HG03575 (cell line): ENCODE measurements at regions not wholly inside any gene's neighbourhood (a gene's known extent, or its start where the extent isn't known, plus 50 kb on each side); places are given as distances from the start of the nearest gene placed in this dataset.

Experiments
- ATAC-seq: cut with Tn5 transposase; IDR thresholded peaks from one replicate; pipeline ENCODE4 v1.9.1; 2021; ENCODE audit not compliant: unreplicated experiment, insufficient number of reproducible peaks, low FRiP score; ENCODE audit errors: extremely low read depth

DNA sequence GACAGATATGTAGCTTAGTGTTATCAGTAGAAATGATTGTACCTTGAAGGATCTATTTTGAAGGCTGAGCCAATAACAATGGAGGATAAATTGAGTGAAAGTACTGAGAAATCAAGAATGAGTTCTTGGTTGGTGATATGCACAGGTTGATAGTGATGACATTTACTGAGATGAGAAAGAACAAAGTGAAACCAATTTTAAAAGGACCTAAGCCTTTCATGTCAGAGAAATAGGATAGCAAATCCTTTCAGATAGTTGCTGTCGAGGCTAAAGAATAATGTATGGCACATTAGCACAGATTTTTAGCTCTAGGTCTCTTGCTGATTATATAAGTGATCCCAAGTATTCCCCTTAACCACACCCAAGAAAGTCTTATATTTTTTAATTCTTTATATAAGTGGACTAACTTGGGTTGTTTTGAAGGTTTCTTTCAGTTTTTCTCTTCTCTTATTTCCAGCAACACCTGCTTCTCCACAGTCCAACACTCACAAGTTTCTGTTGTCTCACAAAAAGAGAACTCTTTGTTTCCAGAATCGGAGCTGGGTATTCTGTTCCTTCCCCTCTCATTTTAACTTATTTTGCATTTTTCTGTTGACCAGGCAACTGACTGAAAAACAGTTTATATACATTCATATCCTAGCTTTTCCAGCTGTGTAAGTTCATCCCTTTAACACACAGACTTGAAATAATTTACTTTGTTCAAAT is 286.9 kb upstream of the ATP10B start:
- ATAC-seq: no peak

DNA sequence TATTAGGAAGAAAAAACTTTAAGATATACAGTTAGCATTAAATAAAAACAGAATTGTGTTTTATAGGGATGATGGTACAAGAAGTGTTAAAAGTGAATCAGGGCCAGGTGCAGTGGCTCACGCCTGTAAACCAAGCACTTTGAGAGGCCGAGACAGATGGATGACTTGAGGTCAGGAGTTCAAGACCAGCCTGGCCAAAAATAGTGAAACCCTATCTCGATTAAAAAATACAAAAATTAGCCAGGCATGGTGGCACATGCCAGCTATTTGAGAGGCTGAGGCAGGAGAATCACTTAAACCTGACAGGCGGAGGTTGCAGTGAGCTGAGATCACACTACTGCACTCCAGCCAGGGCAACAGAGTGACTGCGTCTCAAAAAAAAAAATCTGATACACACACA is 282.9 kb upstream of the ATP10B start:
- no peak for ATAC-seq

GRCh38 chr5:161134083-161134482 is 282.1 kb upstream of the ATP10B start:
- no peak for ATAC-seq

DNA sequence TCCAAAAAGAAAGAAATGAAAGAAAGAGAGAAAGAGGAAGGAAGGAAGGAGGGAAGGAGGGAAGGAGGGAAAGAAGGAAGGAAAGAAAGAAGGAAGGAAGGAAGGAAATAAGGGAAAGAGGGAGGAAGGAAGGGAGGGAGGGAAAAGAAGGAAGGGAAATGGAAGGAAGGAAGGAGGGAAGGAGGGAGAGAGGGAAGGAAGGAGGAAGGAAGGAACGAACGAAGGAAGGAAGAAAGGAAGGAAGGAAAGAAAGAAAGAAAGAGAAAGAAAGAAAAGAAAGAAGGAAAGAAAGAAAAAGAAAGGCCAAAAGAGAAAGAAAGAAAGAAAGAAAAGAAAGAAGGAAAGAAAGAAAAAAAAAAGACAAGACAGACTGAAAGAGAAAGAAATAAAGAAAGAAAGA is 263.9 kb upstream of the ATP10B start:
- no peak for ATAC-seq

- no peak for ATAC-seq
Measured at GRCh38 chr5:161112371-161112770, 260.4 kb upstream of the ATP10B start.

DNA sequence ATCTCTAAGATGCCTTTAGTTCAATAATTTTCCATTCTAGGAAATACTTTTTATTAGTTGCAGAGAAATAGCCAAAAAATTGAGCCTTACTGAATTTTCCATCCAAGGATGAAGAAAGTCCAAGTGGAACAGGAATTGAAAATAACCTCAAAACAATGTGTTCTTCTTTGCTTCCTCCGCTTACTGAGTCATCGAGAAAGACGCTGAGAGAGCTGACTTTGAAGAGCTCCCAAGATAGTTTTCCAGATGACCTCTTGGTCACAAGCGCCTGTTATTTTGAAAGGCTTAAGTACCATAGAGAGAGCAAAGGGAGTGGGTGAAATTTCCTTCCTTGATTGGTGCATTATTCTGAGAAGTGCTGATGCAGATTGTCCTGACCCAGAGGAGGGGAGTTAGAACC is 253.5 kb upstream of the ATP10B start:
- ATAC-seq: no peak

GRCh38 chr5:161098516-161098915 is 246.5 kb upstream of the ATP10B start:
- no peak for ATAC-seq

DNA sequence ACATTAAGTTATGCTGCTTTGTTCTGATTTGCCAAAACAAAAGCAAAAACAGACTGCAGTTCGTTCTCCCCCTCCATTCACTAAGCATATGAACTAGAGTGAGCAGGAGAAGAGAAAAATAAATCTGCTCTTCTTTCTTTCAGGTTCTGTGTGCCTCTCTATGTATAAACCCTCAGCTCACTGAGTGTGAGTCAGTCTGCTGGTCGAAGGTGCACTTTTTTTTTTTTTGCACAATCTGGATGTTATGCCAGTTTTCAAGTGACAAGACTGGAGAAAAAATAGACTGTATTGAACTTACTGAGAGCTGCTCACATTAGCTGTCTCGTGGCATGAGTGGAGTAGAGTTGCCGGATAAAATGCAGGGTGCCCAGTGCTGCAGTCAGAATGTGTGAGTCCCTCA is 244.6 kb upstream of the ATP10B start:
- no peak for ATAC-seq

DNA sequence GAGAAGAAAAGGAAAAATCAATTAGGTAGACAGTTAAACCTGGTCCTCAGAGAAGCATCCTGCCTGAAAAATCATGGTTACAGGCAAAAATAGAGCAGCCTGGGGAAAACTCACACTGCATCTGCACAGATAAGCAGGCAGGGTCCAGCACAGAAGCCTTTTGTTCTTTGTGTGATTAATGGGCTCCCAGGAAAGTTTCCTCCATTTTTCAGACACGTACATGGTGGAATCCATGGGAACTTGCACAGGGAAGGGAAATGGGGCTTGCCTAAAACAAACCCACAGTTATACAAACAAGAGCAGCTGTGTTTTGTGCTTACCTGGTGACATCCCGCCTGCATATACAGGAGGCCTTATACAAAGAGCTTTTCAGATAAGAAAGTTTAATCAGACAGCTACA is 243.9 kb upstream of the ATP10B start:
- ATAC-seq: no peak

DNA sequence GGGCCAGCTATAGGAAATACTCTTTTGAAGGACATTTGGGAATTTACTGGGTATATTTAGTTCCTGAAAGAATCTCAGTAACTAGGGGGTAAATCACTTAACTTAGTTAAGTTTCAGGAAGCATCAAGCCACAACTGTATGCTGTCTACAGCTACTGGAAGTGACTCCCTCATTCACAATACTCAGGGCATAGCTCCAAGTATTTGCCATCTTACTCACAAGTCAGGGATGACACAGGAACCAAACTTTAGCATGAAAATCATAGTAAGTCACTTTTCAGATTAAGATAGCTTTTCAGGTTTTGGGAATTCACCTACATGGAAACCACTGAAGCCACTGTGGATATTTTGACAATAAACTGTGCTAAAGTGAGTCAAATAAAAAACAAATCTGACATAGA is 242.4 kb upstream of the ATP10B start:
- no peak for ATAC-seq

DNA sequence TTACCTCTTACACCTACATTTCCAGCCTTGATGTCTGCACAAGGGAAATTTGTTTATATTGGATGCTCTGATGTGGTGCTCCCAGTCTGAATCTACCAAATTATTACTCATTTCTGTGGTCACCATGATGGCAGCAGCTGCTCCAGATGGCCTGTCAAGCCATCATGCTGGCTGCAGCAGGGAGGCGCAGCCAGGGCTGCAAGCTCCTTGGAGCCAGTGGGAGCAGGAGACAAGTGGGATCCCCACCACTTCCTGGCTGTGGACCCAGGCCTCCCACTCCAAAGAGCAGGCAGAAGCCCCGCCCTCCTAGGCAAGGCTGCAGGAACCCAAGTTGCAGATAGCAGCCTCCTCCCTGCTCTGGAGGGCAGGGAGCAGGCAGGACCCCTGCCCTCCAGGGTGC is 241.1 kb upstream of the ATP10B start:
- ATAC-seq: no peak

DNA sequence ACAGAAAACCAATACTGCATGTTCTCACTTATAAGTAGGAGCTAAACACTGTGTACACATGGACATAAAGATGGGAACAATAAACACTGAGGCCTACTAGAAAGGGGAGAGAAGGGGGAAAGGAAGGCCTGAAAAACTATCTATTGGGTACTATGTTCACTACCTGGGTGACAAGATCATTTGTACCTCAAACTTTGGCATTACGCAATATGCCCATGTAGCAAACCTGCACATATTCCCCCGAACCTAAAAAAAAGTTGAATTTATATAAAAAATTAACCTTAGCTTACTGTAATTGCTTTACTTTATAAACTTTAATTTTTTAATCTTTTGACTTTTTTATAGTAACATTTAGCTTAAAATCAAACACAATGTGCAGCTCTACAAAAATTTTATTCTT is 237.6 kb upstream of the ATP10B start:
- ATAC-seq: no peak

GRCh38 chr5:161086461-161086860 is 234.4 kb upstream of the ATP10B start:
- ATAC-seq: no peak

DNA sequence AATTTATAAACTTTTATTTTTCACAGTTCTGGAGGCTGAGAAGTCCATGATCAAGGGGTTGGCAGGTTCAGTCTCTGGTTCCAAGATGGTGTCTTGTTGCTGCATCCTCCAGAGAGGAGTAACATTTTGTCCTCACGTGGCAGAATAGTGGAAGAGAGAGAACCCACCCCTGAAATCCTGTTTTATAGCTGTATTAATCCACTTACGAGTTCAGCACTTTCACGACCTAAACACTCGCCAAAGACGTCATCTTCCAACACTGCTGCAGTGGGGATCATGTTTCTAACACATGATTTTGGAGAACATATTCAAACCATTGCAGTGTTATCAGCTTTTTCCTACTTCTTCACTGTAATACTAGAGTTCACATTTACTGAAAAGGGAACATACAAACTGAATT is 233.0 kb upstream of the ATP10B start:
- ATAC-seq: no peak

DNA sequence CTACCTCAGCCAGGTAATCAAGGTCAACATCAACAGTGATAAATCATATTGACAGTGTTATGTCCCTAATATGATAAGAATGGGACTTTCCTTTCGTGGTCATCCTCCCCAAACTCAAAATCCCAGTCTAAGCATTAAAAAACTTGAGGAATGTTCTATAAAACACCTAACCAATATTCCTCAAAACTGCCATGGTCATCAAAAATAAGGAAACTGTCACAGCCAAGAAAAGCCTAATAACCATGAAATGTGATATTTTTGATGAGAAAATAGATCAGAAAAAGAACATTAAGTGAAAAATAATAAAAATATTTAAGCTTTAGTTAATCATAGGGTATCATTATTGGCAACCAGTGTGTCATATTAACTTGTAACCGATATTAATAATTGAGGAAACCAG is 232.1 kb upstream of the ATP10B start:
- no peak for ATAC-seq

DNA sequence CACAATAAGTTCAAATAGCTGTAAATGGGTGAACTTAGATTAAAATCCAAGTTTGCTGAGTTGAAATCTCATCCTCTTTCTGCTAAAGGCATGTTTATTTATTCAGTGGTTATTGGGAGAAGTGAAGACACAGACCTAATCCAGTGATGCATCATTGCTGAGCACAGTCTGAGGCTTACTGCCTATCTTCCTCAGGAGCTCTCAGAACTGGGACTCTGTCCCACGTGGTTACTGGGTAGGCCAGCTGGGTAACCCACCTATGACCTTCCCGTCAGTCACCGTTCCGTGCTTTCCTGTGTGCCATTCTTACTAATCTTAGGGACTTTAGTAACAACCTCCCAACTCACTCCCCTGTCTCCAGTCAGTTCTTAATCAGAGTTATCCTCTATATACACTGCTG is 226.8 kb upstream of the ATP10B start:
- ATAC-seq: no peak

DNA sequence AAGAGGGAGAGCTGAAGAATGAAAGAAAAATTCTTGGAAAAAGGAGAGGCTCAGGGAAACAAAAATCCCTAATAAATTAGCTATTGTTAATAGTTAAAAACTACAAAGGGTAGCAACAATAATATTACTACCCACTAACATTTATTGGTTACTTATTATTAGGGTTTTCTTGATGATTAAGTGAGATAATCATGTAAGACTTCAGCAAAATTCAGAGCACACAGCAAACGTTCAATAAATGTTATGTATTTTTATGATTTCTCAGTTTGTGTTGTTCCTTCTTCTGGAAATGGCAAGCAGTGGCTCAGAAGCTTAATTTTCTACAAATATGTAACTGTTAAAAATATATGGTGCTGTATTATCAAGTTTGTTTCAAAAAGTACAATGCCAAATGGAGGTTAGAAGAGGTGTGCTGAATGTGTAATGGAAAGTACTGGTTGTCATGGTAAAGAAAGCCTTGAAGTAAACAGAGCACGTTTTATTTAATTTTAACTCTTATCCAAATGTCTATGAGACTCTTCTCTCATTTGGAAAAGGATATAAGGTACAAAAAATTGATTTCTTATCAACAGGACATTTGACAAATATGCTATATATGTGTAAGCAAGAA is 226.0 kb upstream of the ATP10B start:
- ATAC-seq: no peak

DNA sequence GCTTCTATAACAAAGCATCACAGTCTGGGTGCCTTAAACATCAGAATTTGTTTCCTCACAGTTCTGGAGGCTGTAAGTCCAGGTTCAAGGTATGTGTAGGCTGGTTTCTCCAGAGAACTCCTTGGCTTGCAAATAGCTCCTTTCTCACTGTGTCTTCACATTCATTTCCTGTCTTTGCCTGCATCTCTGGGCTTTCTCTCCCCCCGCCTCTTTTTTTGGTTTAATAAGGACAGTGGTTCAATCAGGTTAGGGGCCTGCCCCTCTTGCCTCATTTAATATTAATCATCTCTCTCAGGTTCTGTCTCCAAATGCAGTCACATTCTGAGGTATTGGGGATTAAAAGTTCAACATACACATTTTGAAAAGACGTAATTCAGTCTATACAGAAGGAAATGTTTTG is 225.5 kb upstream of the ATP10B start:
- no peak for ATAC-seq

DNA sequence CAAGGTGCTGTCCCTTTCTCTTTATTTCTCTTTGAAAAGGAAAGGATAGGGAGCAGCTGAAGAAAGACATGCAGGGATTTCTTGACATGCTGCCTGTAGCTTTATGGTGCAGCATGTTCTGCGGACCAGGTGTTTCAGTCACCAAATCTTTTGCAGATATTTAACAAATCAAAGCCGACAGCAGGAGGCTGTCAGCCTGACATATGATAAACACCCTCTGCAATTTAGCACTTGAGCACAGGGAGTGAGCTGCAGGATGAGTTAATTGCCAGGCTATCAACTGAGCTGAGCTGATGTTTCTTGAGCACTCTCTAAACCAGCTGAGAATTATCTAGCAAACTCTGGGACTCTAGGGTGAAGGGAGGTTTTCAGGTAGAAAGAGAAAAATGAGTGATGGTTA is 212.8 kb upstream of the ATP10B start:
- ATAC-seq: no peak

DNA sequence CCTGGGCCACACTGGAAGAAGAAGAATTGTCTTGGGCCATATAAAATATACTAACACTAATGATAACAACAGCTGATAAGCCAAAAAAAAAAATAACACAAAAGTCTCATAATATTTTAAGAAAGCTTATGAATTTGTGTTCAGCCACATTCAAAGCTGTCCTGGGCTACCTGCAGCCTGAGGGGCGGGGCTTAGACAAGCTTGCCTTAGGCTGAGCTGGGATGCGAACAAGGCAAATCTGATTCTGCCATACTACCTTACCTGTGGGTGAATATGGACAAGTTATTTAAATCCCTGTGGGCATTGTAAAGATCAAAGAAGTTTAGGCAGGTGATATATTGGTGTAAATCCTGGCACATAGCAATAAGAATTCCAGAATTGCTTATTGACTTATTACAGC is 212.3 kb upstream of the ATP10B start:
- no peak for ATAC-seq

DNA sequence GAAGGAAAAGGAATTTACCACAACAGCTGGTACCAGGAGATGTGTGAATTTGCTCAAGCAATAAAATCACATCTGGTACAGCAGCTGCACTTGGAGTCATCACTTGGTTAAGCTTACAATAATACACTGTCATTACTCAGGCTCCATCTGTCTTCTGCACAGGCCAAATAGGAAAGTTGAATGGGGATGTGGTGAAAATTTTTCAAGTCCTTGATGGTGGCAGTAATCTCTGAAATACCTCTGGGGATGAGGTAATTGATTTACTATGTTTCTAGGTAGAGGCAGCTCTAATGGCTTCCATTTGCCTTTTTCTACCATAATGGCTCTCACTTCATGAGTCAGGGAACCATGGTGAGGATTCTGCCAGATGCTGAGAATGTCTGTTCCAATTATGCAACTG is 206.8 kb upstream of the ATP10B start:
- no peak for ATAC-seq
